Urothelium cell line (cell line): ENCODE measurements at regions not wholly inside any gene's neighbourhood (a gene's known extent, or its start where the extent isn't known, plus 50 kb on each side); places are given as distances from the start of the nearest gene placed in this dataset.

Source experiments
- DNase-seq: peaks from one replicate; pipeline ENCODE4 v3.0.0; 2011; ENCODE audit warnings: low spot score, mixed read lengths
- FAIRE-seq: peaks from 2 replicates; lab custom pipeline; 2011; peaks lifted over from hg19 to GRCh38; lab: Jason Lieb, UNC

DNA sequence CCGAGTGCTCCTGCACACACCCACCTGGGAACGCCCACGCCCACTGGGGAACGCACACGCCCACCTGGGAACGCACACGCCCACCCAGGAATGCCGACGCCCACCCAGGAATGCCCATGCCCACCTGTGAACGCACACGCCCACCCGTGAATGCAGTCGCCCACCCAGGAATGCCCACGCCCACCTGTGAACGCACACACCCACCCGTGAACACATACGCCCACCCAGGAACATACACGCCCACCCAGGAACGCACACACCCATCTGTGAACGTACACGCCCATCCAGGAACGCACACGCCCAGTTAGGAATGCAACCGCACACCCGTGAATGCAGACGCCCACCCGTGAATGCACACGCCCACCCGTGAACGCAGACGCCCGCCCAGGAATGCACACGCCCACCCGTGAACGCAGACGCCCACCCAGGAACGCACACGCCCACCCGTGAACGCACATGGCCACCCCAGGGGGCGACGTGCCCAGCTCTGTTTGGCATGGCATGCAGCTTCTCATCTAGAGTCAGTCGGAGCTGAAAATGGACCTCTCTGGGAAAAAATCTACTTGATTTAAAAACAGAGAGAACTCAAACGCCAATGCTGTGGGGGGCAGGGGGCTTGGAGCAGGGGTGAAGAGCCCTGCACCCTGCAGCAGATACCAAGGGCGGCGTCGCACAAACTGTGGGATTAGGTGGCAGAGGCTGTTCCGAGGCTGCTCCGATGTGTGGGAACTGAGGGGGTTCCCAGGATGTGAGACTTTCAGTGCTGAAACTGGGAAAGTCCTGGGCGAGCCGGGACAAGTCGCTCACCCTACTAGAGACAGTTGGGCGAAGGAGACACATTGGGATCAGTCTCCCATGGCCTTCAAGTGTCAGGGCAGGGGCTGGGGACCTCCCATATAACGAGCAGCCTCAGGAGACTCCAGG lies 83.3 kb downstream of the MYEOV start:
- DNase-seq (no peak), FAIRE-seq (no peak)

DNA sequence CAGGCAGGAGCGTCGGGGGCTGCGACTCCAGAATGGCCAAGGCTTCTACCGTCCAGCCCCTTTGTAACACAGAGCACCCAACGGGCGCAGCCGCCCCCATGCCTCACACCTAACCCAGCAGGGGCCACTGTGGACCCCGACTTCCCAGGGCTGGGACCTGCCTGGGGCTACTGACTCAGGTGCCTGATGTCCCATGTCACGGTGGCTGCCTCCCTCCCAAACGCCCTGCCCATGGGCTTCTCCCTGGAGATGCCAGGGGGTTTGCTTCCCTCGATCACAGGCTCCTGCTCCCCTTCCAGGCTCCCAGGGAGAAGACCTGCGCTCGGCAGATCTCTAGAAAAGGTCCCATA lies 84.0 kb downstream of the MYEOV start:
- FAIRE-seq (no peak), DNase-seq (no peak)

DNA sequence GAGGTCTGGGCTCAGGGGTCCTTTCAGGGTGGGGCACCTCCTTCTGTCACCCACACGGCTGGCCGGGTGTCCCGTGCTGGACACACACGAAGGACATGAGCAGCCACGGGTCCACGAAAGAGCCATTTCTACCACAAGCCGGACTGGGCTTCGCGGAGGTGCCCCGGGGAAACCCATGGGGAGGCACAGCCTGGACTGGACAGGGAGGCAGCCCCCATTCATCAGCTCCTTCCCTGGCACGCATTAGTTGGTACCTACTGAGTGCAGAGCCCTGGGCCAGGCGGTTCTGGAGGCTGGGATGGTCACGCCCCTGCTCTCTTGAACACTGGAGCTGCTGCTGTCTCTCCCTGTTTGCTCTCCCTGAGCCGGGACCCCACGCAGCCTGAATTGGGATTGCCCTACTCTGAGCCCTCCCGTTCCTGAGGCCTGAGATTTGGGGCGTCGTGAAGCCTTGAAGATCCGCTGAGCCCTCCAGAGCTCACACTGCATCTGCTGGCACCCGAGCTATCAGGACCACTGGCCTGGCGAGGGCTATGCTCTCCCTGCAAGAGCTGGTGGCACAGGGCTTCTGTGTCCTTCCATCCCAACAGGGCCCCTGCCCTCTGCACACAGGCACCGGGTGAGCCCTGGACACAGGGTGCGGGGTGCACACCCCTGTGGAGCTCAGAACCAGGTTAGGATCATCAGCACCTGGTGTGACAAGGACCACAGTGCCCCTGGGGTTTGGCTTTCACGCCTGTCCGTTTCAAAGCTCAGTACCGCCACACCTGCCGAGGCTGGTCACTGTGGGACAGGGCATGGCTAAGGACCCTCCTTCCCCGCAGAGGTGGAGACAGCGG lies 84.6 kb downstream of the MYEOV start:
- DNase-seq (no peak), FAIRE-seq (no peak)

DNA sequence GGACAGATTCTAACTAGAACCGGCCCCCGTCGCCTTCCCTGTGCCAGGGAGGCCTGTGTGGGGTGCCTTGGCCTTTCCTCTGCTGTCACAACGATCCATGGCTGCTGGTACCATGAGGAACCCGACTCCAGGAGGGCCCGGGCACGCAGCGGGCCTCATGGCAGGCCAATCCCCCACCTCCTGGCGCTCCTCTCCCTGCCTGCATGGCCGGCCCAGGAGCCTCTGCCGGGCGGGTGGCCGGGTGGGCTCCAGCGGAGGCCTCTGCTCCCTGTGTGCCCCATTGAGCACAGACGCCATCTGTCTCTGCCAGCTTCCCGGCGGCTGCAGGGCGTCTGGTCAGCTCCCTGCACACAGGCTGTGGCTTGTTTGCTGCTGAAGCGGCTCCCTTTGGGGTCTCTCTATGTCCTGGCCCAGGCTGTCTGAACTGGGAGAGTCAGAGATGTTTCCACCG lies 86.5 kb downstream of the MYEOV start:
- FAIRE-seq (no peak), DNase-seq (no peak)

DNA sequence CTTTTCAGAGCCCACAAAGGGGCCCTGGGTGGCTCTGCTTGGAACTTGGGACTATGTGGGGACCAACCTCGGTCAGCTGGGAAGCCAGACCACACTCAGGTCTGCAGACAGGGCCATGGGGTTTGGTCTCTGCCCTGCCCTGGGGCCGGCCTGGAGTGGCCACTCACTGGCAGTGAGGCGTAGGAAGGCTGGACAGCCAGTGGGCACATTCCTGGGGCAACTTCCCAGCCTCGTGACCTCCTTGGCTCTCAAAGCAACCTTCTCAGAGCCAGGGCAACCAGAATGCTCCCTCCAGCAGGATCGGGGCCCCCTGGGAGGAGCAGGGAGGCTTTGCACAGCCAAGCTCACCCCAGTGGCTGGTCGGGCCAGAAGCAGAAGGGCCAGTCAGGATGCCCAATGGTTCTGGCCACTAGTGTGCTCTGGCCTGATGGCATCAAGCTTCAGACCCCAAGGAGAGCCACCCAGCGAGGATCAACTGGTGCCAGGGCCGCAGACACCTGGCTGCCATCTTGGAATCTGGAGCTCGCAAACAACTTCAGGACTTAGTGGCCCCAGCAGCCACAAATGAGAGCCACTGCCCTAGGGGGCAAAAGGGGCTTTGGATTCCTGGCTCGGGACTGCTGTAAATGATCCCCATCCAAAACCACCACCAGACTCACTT lies 87.1 kb downstream of the MYEOV start:
- FAIRE-seq = no peak
- DNase-seq = no peak

DNA sequence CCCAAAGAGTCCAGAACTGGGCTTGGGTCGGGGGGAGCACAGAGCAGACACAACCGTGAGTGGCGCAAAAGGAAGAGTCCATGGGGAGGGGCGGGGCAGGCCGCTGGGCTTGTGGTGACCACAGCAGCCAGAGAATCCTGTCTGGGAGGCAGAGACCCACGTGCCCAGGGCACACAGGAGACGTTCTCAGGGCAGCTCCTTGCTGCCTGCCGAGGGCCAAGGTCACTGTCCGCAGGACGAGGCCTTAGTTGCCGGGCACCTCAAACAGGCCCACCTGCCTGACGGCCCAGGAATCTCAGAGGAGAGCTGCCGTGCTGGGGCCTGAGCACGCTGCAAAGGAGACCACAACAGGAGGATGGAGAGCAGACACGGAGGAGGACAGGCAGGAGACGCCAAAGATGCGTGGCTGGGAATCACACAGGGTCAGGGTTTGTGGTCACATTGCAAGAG lies 87.8 kb downstream of the MYEOV start:
- FAIRE-seq = no peak
- DNase-seq = no peak

DNA sequence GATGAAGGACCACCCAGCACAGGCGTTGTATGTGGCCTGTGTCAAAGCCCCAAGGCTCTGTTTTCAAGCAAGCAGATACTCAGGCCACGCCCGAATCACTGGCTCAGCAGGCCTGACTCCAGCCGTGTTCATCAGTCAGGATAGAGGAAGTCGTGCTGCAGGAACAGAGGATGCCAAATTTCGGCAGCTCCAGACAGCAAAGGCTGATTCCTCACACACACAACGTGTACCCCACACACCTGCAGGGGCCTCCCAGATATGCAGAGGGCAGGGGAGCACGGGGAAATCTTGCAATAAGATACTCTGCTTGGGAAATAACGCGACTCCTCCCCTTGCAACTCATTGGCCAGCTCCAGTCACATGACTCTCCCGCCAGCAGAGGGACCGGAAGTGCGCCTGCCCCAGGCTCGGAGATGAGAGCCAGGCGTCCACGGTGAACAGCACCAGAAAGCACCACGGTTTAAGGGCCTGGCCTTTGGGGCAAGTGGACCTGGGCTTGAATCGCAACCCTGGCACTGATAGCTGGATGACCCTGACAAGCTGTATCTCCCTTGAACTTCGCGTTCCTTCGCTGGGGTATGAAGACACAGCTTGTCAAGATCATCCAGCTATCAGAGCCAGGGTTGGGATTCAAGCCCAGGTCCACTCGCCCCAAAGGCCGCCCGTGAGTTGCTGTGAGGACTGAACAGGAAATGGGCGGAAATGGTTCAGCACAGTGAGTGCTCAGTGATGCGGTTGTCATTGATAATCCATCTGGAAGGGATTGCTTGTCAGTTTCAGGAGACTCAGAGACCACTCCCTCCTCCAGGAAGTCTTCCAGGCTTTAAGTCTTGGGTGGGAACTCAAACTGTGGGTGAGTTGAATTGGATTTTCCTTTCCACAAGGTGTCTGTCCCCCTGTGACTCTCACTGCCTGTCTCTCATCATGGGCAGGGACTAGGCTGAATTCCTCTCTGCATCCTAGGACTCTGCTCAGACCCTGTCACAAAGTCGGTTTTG lies 88.5 kb downstream of the MYEOV start:
- DNase-seq (no peak), FAIRE-seq (no peak)

DNA sequence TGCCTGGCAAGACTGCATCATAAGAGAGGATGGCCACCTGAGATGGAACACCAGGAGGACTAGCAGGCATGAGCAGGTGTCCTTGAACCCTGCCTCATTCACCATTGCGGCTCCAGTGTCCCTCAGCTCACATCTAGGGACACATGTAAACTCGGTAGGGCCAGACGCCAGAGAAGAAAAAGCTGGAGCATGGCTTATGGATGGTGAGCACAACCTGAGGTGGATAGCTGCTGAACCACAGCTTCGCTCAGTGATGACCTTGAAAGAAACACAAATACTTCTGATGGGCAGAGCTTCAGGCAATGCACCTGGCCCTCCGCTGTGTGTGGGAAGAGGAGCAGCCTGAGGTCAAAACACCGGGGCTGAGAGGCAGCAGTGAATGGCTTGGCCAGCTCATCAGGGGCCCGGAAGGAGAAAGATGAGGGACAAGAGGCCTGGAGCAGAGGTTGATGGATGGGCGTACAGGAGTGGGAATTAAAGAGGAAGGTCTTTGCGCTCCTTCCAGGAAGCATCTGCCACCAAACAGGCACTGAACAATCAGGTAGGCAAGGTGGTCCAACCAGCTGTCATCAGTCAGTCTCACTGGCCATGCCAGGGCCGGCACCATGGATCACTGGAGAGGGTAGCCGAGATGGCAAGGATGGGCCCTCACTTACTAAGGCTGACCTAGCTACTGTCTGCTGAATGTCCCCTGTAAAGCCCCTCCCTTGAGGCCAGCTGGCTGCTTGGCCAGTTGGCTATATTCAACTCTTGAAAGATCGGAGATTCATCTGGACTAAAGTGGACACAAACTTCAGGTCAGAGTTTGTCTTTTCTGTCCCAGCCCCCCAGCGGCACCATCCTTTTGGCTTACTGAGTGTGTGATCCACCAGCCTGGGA lies 89.7 kb downstream of the MYEOV start:
- DNase-seq (no peak), FAIRE-seq (no peak)

DNA sequence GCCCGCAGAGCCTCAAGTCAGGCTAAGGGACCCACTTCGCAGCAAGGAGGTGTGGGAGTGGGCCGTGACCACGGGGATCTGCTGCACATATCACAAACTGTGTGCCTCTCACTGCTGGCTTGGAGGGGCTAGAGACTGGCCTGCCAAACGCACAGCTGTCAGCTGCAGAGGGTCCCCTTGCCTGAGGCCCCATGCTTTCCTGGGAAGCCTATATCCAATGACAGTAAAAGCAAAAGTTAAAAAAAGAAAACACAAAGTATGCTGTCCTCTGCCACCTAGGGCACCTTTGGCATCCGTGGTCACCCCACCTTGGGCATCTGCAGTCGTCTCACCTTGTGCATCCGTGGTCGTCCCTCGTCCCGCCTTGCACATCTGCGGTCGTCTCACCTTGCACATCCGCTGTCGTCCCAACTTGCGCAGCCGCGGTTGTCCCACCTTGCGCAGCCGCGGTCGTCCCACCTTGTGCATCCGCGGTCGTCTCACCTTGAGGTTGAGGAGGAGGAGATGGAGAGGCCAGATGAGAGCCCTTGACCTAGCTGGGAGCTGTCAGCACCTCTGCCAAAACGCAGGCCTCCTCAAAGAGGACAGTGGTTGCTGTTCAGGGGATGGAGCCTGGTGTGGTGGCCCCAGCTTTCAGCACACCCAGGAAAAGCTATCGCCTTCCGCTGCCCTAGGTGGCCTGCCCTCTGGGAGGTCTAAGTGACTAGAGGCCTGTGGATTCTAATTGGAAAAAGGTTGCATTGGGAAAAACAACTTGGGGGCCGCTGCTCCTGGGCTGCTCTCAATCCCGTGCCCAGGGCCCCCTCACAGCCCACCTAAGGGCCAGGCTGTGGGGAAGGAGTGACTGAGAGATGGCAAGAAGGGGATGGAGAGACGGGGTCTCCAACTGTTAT lies 90.5 kb downstream of the MYEOV start:
- DNase-seq (no peak), FAIRE-seq (no peak)

DNA sequence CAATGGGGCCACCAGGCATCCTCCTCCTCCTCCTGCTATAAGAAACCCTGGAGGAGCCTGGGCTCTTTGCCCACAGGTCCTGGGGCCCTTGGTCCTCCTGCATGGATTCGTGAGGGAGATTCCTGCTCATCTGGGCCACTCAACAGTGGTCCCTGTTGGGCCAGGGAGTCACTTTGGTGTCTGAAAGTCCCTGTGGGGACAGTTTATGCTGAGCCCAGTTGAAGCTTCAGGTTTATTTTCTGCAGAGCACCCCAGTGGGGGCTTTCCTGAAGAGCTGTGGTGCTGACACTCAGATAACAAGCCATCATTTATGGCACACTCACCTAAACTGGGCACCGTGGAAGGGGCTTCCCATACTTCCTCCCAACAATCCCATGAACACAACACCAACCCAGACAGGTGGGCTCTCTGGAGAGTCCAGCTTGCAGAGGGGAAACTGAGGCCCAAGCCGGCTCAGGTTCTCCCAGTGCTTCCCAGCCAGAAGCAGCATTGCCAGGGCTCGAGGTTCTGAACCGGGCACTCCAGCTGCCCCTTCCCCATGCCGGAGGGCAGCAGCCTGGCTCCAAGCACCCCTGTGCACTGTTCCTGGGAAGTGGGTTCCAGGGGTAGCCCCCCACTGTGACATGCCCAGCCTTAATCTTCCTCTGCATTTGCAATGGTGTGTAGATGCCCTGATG lies 91.3 kb downstream of the MYEOV start:
- no peak for DNase-seq
- FAIRE-seq = no peak

DNA sequence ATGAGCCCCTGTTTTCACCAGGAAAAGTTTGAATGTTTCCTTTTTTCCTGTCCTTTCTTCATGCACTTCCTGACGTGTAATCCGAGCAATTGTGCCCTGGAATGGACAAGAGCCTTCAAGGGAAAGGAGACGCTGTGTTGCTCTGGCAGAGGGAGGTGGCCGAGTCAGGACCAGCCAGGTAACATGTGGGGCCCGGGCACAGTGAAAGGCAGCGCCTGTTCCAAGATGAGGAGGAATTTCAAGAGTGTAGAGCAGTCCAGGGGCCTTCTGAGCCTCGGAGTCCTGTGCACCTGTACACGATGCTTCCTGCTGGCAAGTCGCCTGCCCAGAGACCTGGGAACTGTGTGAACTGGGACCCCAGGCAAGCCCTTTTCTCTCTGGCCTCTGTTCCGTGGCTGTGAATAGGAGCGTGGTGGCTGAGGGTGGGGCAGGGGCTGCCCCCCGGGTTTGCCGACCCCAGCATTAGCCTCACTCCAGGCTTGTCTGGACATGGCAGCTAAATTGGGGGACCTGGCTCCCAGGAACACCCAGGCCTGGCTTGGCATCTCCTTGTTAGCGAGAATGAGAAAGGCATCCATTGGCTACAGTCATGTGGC lies 92.0 kb downstream of the MYEOV start:
- DNase-seq (no peak), FAIRE-seq (no peak)

DNA sequence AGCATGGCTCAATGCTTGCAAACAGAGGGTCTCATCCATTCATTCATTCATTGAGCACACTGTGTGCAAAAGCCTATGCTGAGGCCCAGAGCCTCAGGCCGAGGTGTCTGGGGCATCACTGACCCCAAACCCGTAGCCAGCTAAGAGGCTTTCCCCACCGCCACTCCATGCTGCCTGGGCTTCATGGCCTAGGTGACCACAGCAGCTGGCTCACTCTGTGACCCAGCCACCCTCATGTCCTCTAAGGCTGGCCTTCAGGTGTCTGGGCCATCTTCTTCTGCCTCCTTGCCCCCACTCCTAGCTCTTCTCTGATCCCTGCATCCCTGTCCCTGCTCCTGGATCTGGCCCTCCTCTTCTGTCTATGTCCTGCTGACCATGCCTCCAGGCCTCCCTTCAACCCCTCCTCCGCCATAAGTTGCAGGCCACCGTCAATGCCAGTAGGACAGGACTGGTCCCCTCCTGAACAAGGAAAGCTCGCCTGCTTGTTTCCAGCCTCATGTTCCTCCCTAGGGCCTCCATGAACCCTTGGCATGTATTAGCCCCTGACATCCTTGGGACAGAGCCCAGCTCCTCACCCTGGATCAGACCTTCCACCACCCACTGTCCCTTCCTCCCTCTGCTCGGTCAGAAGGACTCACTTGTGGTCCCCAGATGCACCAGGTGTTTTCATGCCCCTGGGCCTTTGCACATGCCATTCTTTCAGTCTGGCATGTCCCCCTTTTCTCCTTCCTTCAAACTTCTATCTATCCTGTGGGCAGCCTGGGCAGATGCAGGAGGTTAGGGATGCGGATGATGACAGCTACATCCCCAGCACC lies 92.8 kb downstream of the MYEOV start:
- FAIRE-seq = no peak
- DNase-seq = no peak

DNA sequence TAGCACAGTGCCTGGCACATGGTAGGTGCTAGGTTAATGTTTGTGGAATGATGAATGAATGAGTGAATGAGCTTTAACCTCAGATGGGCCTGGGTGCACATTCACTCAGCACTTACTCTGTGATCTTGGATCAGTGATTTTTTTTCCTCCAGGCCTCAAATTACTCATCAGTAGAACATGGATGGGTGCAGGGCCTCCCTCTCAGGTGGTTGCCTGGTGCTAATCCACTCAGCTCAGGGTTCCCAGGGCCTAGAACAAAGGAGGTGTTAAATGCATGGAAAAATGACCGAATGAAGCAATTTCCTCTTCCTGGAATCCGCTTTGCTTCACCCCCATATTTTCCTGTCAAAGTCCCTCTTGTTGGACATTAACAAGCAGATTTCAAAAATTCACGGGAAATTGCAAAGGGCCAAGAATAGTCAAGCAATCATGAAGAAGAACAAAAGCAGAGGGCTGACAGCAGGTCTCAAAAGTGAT lies 93.5 kb downstream of the MYEOV start:
- DNase-seq (no peak), FAIRE-seq (no peak)

DNA sequence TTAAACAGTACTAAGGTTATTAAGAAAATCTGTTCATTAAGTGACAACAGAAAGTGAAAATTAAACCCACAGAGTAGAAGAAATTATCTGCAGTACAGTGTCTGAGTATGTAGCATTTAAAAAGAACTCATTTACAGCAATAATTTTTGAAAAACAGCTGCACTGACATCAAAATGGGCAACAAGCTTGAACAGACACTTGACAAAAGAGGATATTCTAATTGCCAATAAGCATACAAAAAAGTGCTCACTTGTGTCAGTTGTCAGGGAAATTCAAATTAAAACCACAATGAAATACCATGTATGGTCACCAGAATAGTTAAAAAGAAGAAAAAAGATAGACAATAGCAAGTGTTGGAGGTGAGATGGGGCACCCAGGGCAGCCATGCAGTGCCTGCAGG lies 93.3 kb upstream of the LINC01488 start:
- FAIRE-seq (no peak), DNase-seq (no peak)

DNA sequence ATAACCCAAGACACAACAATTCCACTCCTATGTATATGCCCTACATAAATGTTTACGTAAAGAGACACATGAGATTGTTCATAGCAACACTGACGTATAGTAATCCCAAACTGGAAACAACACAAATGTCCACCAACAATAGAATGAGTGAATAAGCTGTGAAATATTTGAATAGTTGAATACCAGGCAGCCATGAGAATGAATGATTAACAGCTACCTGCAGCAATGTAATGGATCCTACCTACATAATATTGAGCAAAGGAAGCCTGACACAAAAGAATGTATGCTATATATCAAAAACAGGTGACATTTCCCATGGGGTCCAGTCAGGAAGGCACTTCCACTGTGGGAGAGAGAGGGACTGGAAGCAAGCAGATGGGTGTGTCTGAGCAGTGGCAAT lies 92.8 kb upstream of the LINC01488 start:
- DNase-seq (no peak), FAIRE-seq (no peak)

DNA sequence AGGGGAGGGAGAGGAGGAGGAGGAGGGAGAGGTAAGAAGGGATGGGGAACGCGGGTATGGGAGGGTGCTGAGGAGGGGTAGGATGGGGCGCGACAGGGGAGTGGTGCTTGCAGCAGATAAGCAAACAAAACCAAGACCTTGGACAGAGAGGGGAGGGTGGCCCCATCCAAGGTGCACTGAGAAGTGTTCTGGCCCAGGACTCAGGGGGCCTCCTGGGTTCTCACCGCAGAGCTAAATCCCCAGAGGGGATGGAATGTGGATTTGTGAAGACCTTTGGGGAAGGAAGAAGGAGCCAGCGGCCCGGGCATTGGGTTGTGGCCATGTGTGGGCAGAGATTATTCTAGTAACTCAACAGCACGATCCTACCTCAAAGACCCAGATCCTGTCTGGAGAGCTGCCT lies 90.9 kb upstream of the LINC01488 start:
- no peak for FAIRE-seq

More for the DNA sequence above, 90.9 kb upstream of the LINC01488 start:
- no peak for DNase-seq
